ENCODE measurements at regions not wholly inside any gene's neighbourhood (a gene's known extent, or its start where the extent isn't known, plus 50 kb on each side); places are given as distances from the start of the nearest gene placed in this dataset.

- TF ChIP-seq ZFX (IDR thresholded peaks at IDR 0.05; ENCODE audit: borderline replicate concordance): no peak
- TF ChIP-seq, protein P1, sequence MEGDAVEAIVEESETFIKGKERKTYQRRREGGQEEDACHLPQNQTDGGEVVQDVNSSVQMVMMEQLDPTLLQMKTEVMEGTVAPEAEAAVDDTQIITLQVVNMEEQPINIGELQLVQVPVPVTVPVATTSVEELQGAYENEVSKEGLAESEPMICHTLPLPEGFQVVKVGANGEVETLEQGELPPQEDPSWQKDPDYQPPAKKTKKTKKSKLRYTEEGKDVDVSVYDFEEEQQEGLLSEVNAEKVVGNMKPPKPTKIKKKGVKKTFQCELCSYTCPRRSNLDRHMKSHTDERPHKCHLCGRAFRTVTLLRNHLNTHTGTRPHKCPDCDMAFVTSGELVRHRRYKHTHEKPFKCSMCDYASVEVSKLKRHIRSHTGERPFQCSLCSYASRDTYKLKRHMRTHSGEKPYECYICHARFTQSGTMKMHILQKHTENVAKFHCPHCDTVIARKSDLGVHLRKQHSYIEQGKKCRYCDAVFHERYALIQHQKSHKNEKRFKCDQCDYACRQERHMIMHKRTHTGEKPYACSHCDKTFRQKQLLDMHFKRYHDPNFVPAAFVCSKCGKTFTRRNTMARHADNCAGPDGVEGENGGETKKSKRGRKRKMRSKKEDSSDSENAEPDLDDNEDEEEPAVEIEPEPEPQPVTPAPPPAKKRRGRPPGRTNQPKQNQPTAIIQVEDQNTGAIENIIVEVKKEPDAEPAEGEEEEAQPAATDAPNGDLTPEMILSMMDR (IDR thresholded peaks at IDR 0.05): no peak
Measured at GRCh38 chr3:171959532-171960089, 79.8 kb upstream of the FNDC3B start.

DNA sequence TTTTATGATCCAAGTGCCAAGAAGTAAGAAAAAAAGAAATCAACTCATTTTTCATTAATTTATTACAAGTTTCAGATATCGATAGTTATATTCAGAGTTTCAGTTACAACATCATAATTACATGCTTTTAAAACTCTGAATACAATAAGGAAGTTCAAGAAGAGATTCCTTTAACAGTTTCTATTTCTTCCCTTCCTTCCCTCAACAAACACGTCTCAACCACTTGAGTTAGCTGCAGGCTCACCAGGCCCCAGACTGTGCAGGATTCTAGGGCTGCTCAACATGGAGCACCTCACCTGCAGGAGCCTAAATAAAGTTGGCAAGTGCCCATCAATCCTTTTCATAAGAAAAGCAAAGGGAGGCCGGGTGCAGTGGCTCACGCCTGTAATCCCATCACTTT lies 79.2 kb upstream of the FNDC3B start:
- TF ChIP-seq, protein P1 (IDR thresholded peaks at IDR 0.05): no peak
- TF ChIP-seq ZFX (IDR thresholded peaks at IDR 0.05; ENCODE audit: borderline replicate concordance): no peak
- no peak overlapping the region for H3K27ac ChIP-seq

More at GRCh38 chr3:171959532-171960089, 79.8 kb upstream of the FNDC3B start:
- H3K27ac ChIP-seq: no peak overlapping the region

- TF ChIP-seq, protein P1 (IDR thresholded peaks at IDR 0.05): no peak
- no peak for TF ChIP-seq ZFX (IDR thresholded peaks at IDR 0.05; ENCODE audit: borderline replicate concordance)
- H3K27ac ChIP-seq: no peak overlapping the region
Measured at GRCh38 chr3:171962137-171962720, 77.1 kb upstream of the FNDC3B start.

- TF ChIP-seq, protein P1 (IDR thresholded peaks at IDR 0.05): no peak
- TF ChIP-seq ZFX (IDR thresholded peaks at IDR 0.05; ENCODE audit: borderline replicate concordance): no peak
- H3K27ac ChIP-seq: no peak overlapping the region
Measured at GRCh38 chr3:171963546-171963945, 75.8 kb upstream of the FNDC3B start.

DNA sequence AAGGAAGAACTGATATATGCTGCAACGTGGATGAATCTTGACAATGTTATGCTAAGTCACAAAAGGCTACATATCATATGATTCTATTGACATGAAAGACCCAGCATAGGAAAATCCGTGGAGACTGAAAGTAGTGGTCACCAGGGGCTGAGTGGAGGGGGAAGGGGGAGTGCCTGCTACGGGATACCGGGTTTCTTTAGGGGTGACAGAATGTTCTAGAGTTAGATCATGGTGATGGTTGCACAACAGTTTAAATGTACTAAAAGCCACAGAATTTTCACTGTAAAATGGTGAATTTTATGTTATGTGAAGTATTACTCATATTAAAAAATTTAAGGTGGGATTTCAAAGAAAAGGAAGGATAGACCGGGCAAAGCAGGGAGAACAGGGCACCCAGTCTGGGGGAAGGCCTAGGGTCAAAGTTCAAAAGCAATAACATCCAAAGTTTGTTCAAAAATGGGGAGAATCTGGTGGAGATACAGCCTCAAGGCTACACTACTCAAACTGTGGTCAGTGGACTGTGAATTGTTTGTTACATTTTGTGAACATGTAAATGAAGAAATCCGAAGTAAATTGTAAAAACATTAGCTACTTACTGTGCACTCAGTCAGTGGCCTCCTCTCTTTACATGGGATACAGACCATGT lies 74.2 kb upstream of the FNDC3B start:
- H3K27ac ChIP-seq: no peak overlapping the region
- TF ChIP-seq, protein P1 (IDR thresholded peaks at IDR 0.05): no peak
- no peak for TF ChIP-seq ZFX (IDR thresholded peaks at IDR 0.05; ENCODE audit: borderline replicate concordance)

- H3K27ac ChIP-seq: no peak overlapping the region
- TF ChIP-seq, protein P1 (IDR thresholded peaks at IDR 0.05): no peak
- no peak for TF ChIP-seq ZFX (IDR thresholded peaks at IDR 0.05; ENCODE audit: borderline replicate concordance)
Measured at GRCh38 chr3:171966533-171967136, 72.7 kb upstream of the FNDC3B start.

All from 22Rv1 (cell line).